WTC11 (cell line): ENCODE measurements at regions not wholly inside any gene's neighbourhood (a gene's known extent, or its start where the extent isn't known, plus 50 kb on each side); places are given as distances from the start of the nearest gene placed in this dataset.

Source experiments
- ATAC-seq: fragments of 200-7000 bp; cut with Tn5 transposase; 2 replicates; pipeline ENCODE4 v1.10.0; 2021; ENCODE audit warnings: mild to moderate bottlenecking, moderate library complexity
- CTCF ChIA-PET: fragments of 300-600 bp; sonication (Branson Sonifier 250); formaldehyde crosslinking; loops from one replicate; lab custom pipeline; 2021; ENCODE audit warnings: antibody characterized with exemption; lab: Charles Lee
- POLR2A ChIA-PET: fragments of 350-600 bp; sonication (Branson Sonifier 250); formaldehyde crosslinking; loops from one replicate; lab custom pipeline; 2021; ENCODE audit warnings: antibody characterized with exemption; lab: Charles Lee
- DNase-seq: peaks from one replicate; pipeline ENCODE4 v3.0.0; 2021; ENCODE audit warnings: low spot score
- H3K27ac Mint-ChIP-seq: 2 replicates; pipeline ENCODE4 v1.8.0; 2021; ENCODE audit warnings: mixed read lengths
- H3K27me3 Mint-ChIP-seq: 2 replicates; pipeline ENCODE4 v1.8.0; 2021; ENCODE audit warnings: low read depth, mild to moderate bottlenecking, moderate library complexity, mixed read lengths
- H3K36me3 Mint-ChIP-seq: 2 replicates; pipeline ENCODE4 v1.8.0; 2021; ENCODE audit warnings: mixed read lengths
- H3K4me1 Mint-ChIP-seq: 2 replicates; pipeline ENCODE4 v1.8.0; 2022; ENCODE audit warnings: mixed read lengths
- H3K4me3 Mint-ChIP-seq: 2 replicates; pipeline ENCODE4 v1.8.0; 2021; ENCODE audit warnings: mild to moderate bottlenecking, moderate library complexity, mixed read lengths
- H3K9me3 Mint-ChIP-seq: 2 replicates; pipeline ENCODE4 v1.8.0; 2021; ENCODE audit warnings: mixed read lengths
- ATF2 ChIP-seq: sonication (generic); formaldehyde crosslinking; IDR thresholded peaks from 2 replicates; pipeline ENCODE4 v1.8.1; 2022; ENCODE audit warnings: low read depth, missing genetic modification reagents, borderline replicate concordance
- CREB1 ChIP-seq: sonication (generic); formaldehyde crosslinking; IDR thresholded peaks from 2 replicates; pipeline ENCODE4 v1.8.0; 2023; ENCODE audit warnings: mild to moderate bottlenecking, missing genetic modification reagents
- E2F5 ChIP-seq: sonication (generic); formaldehyde crosslinking; IDR thresholded peaks from 2 replicates; pipeline ENCODE4 v1.8.1; 2022; ENCODE audit warnings: mild to moderate bottlenecking, moderate library complexity, missing genetic modification reagents
- ESRRA ChIP-seq: sonication (generic); formaldehyde crosslinking; IDR thresholded peaks from 2 replicates; pipeline ENCODE4 v1.8.1; 2022; ENCODE audit warnings: mild to moderate bottlenecking, missing genetic modification reagents, borderline replicate concordance
- FOXK1 ChIP-seq: sonication (generic); formaldehyde crosslinking; IDR thresholded peaks from 2 replicates; pipeline ENCODE4 v1.8.0; 2022; ENCODE audit warnings: mild to moderate bottlenecking, moderate library complexity, missing genetic modification reagents
- GTF2I ChIP-seq: fragments of 250-450 bp; sonication (Bioruptor Pico); conservative IDR thresholded peaks from 2 replicates; pipeline ENCODE4 v1.4.0; 2021; ENCODE audit warnings: mild to moderate bottlenecking
- IRF2 ChIP-seq: sonication (generic); formaldehyde crosslinking; IDR thresholded peaks from 2 replicates; pipeline ENCODE4 v1.8.0; 2022; ENCODE audit warnings: low read depth, missing genetic modification reagents, borderline replicate concordance
- JAZF1 ChIP-seq: fragments of 250-450 bp; sonication (Bioruptor Pico); IDR thresholded peaks from 2 replicates; pipeline ENCODE4 v1.9.0; 2021; ENCODE audit warnings: moderate library complexity, mild to moderate bottlenecking, inconsistent platforms
- JUN ChIP-seq: sonication (generic); formaldehyde crosslinking; IDR thresholded peaks from 2 replicates; pipeline ENCODE4 v1.8.0; 2023; ENCODE audit warnings: mild to moderate bottlenecking, missing genetic modification reagents
- KAT7 ChIP-seq: sonication (generic); formaldehyde crosslinking; IDR thresholded peaks from 2 replicates; pipeline ENCODE4 v1.8.1; 2023; ENCODE audit warnings: missing genetic modification reagents, mild to moderate bottlenecking, borderline replicate concordance
- MXD4 ChIP-seq: fragments of 250-450 bp; sonication (Bioruptor Pico); IDR thresholded peaks from 2 replicates; pipeline ENCODE4 v1.8.0; 2021; ENCODE audit warnings: mild to moderate bottlenecking, moderate library complexity, borderline replicate concordance
- NR1H2 ChIP-seq: sonication (generic); formaldehyde crosslinking; IDR thresholded peaks from 2 replicates; pipeline ENCODE4 v1.9.0; 2021; ENCODE audit warnings: mild to moderate bottlenecking, moderate library complexity, missing genetic modification reagents
- PRDM15 ChIP-seq: sonication (generic); formaldehyde crosslinking; IDR thresholded peaks from 2 replicates; pipeline ENCODE4 v1.8.0; 2022; ENCODE audit warnings: missing genetic modification reagents
- PREB ChIP-seq: sonication (generic); formaldehyde crosslinking; IDR thresholded peaks from 2 replicates; pipeline ENCODE4 v1.8.1; 2022; ENCODE audit warnings: mild to moderate bottlenecking, missing genetic modification reagents, moderate library complexity, borderline replicate concordance
- SMAD3 ChIP-seq: sonication (generic); formaldehyde crosslinking; IDR thresholded peaks from 2 replicates; pipeline ENCODE4 v1.8.0; 2022; ENCODE audit warnings: missing genetic modification reagents, mild to moderate bottlenecking, borderline replicate concordance
- SOX15 ChIP-seq: fragments of 250-450 bp; sonication (Bioruptor Pico); IDR thresholded peaks from 2 replicates; pipeline ENCODE4 v1.9.0; 2021; ENCODE audit warnings: mild to moderate bottlenecking
- SP1 ChIP-seq: sonication (generic); formaldehyde crosslinking; conservative IDR thresholded peaks from 2 replicates; pipeline ENCODE4 v1.8.1; 2022; ENCODE audit warnings: missing genetic modification reagents
- TEAD1 ChIP-seq: sonication (generic); formaldehyde crosslinking; IDR thresholded peaks from 2 replicates; pipeline ENCODE4 v1.8.0; 2022; ENCODE audit warnings: mild to moderate bottlenecking, missing genetic modification reagents
- USF1 ChIP-seq: sonication (generic); formaldehyde crosslinking; IDR thresholded peaks from 2 replicates; pipeline ENCODE4 v1.8.0; 2022; ENCODE audit warnings: mild to moderate bottlenecking, missing genetic modification reagents
- ZBTB21 ChIP-seq: sonication (generic); formaldehyde crosslinking; IDR thresholded peaks from 2 replicates; pipeline ENCODE4 v1.8.1; 2023; ENCODE audit warnings: mild to moderate bottlenecking, missing genetic modification reagents, borderline replicate concordance
- ZNF232 ChIP-seq: sonication (generic); formaldehyde crosslinking; IDR thresholded peaks from 2 replicates; pipeline ENCODE4 v1.8.0; 2022; ENCODE audit warnings: mild to moderate bottlenecking, missing genetic modification reagents
- ZNF263 ChIP-seq: sonication (generic); formaldehyde crosslinking; IDR thresholded peaks from 2 replicates; pipeline ENCODE4 v1.8.1; 2022; ENCODE audit warnings: low read depth, mild to moderate bottlenecking, moderate library complexity, missing genetic modification reagents
- ZNF396 ChIP-seq: fragments of 250-450 bp; sonication (Bioruptor Pico); IDR thresholded peaks from 2 replicates; pipeline ENCODE4 v1.8.0; 2021; ENCODE audit warnings: mild to moderate bottlenecking, moderate library complexity, borderline replicate concordance
- ZNF416 ChIP-seq: fragments of 250-450 bp; sonication (Bioruptor Pico); IDR thresholded peaks from 2 replicates; pipeline ENCODE4 v1.9.0; 2021; ENCODE audit warnings: mild to moderate bottlenecking, inconsistent platforms
- ZNF425 ChIP-seq: fragments of 250-450 bp; sonication (Bioruptor Pico); conservative IDR thresholded peaks from 2 replicates; pipeline ENCODE4 v1.9.0; 2021; ENCODE audit warnings: mild to moderate bottlenecking
- ZNF512 ChIP-seq: sonication (generic); formaldehyde crosslinking; IDR thresholded peaks from 2 replicates; pipeline ENCODE4 v1.8.1; 2022; ENCODE audit warnings: missing genetic modification reagents, borderline replicate concordance

GRCh38 chr22:23007823-23008222 lies 62.5 kb upstream of the GNAZ start:
- H3K9me3 Mint-ChIP-seq: no peaks in the 10 kb centered on the region
- TF ChIP-seq JUN (CRISPR knock-in tag) (no peak), ZNF425 (CRISPR knock-in tag) (no peak), ZNF512 (CRISPR knock-in tag) (no peak), ZBTB21 (CRISPR knock-in tag) (no peak), JAZF1 (no peak), NR1H2 (CRISPR knock-in tag) (no peak), USF1 (CRISPR knock-in tag) (no peak), ATF2 (CRISPR knock-in tag) (no peak), E2F5 (CRISPR knock-in tag) (no peak), SP1 (no peak), KAT7 (CRISPR knock-in tag) (no peak), ZNF263 (CRISPR knock-in tag) (no peak), PREB (CRISPR knock-in tag) (no peak)
- TF ChIP-seq, all 79 proteins: peak for 0
- CTCF ChIA-PET: no interaction called here
- peaks cover 55% of the 10 kb centered on the region for H3K27me3 Mint-ChIP-seq
- no peaks in the 10 kb centered on the region for H3K4me1 Mint-ChIP-seq
- H3K36me3 Mint-ChIP-seq: no peaks in the 10 kb centered on the region
- ATAC-seq (no peak), DNase-seq (no peak)
- H3K4me3 Mint-ChIP-seq: no peak overlapping the region
- H3K27ac Mint-ChIP-seq: no peak overlapping the region
- POLR2A ChIA-PET: no interaction called here

- CTCF ChIA-PET: no interaction called here
- no peak overlapping the region for H3K4me3 Mint-ChIP-seq
- DNase-seq (no peak), ATAC-seq (no peak)
- POLR2A ChIA-PET: no interaction called here
- H3K4me1 Mint-ChIP-seq: no peaks in the 10 kb centered on the region
- no peak overlapping the region for H3K27ac Mint-ChIP-seq
- no peaks in the 10 kb centered on the region for H3K9me3 Mint-ChIP-seq
- peaks cover 52% of the 10 kb centered on the region for H3K27me3 Mint-ChIP-seq
- H3K36me3 Mint-ChIP-seq: no peaks in the 10 kb centered on the region
- TF ChIP-seq ESRRA (CRISPR knock-in tag) (no peak), CREB1 (CRISPR knock-in tag) (no peak), SOX15 (CRISPR knock-in tag) (no peak), GTF2I (CRISPR knock-in tag) (no peak), TEAD1 (CRISPR knock-in tag) (no peak), MXD4 (no peak), ZNF396 (CRISPR knock-in tag) (no peak), JUN (CRISPR knock-in tag) (no peak), KAT7 (CRISPR knock-in tag) (no peak), PRDM15 (CRISPR knock-in tag) (no peak), FOXK1 (CRISPR knock-in tag) (no peak), SMAD3 (CRISPR knock-in tag) (no peak), IRF2 (CRISPR knock-in tag) (no peak), ZNF232 (CRISPR knock-in tag) (no peak), ZNF416 (CRISPR knock-in tag) (no peak)
Observed at GRCh38 chr22:23008896-23009295, 61.4 kb upstream of the GNAZ start.
